Spleen (tissue), 7 donors: ENCODE measurements at regions not wholly inside any gene's neighbourhood (a gene's known extent, or its start where the extent isn't known, plus 50 kb on each side); places are given as distances from the start of the nearest gene placed in this dataset.

ENCODE experiments used
- POLR2A ChIP-seq, 3 donors: fragments of 450-650 bp; IDR thresholded peaks; one replicate each; pipeline ENCODE4 v1.5.1; 2017; ENCODE audit warnings: antibody characterized with exemption in 3 of 3, mild to moderate bottlenecking in 1 of 3
- POLR2AphosphoS5 ChIP-seq, 3 donors: sonication (generic); formaldehyde crosslinking; IDR thresholded peaks; one replicate each; pipeline ENCODE4 v1.5.1; 2017; ENCODE audit warnings: antibody characterized with exemption in 3 of 3
- TF ChIP-seq, protein P1 (sequence below), 11 experiments: fragments of 200-600 bp in 7 of 11; fragments of 450-650 bp in 4 of 11; sonication (generic) in 4 of 11; IDR thresholded peaks in 8 of 11; conservative IDR thresholded peaks in 3 of 11; 1 replicate in 7 of 11; 2 replicates in 4 of 11; pipeline versions ENCODE4 v1.4.0 to v1.8.0; 2016 to 2021; ENCODE audit warnings: antibody characterized with exemption in 11 of 11, inconsistent platforms in 4 of 11, mild to moderate bottlenecking in 1 of 11
- donor health status: DM: no; HTN: no; CAD: no; lungs with moderate emphysema.
- donor health status: DM: no; HTN: no; CAD: no.
- donor health status: DM: no; HTN: no; CAD: no.

DNA sequence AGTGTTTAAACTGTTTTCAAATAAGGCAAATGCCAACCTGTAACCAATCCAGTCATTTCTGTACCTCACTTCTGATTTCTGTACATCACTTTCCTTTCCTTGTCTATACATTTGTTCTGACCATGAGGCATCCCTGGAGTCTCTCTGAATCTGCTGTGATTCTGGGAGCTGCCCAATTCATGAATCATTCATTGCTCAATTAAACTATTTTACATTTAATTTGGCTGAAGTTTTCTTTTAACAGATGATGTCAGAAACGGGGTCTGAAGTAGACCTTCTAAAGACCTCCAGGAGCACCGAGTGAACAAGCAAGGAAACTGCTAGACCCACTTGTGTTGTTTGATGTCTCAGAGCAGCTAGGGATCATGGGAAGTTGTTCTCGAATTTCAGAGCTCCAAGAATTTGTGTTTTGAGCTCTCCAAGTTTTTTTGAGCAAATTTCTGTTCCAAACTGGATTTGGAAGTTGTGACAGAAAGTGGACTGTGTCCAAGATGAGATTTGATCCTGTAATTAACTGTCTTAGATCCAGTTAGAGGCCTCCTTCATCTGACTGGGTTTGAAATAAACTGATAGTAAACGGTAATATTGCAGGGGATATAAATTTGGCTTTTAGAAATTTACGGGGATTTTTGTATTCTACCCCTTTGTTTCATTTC is 490.8 kb upstream of the ST8SIA4 start:
- TF ChIP-seq, protein P1, sequence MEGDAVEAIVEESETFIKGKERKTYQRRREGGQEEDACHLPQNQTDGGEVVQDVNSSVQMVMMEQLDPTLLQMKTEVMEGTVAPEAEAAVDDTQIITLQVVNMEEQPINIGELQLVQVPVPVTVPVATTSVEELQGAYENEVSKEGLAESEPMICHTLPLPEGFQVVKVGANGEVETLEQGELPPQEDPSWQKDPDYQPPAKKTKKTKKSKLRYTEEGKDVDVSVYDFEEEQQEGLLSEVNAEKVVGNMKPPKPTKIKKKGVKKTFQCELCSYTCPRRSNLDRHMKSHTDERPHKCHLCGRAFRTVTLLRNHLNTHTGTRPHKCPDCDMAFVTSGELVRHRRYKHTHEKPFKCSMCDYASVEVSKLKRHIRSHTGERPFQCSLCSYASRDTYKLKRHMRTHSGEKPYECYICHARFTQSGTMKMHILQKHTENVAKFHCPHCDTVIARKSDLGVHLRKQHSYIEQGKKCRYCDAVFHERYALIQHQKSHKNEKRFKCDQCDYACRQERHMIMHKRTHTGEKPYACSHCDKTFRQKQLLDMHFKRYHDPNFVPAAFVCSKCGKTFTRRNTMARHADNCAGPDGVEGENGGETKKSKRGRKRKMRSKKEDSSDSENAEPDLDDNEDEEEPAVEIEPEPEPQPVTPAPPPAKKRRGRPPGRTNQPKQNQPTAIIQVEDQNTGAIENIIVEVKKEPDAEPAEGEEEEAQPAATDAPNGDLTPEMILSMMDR (IDR thresholded peaks at IDR 0.05 in 8 of 11, conservative IDR thresholded peaks at IDR 0.05 in 3 of 11): no peak
- no peak for TF ChIP-seq POLR2A (IDR thresholded peaks at IDR 0.05)
- TF ChIP-seq POLR2AphosphoS5 (IDR thresholded peaks at IDR 0.05): no peak
